Hepatic stellate cell (primary cell): ENCODE measurements at regions not wholly inside any gene's neighbourhood (a gene's known extent, or its start where the extent isn't known, plus 50 kb on each side); places are given as distances from the start of the nearest gene placed in this dataset.
A peak's percentile ranks its signal among the peaks of the same experiment; 100 is the strongest.

Experiments
- DNase-seq: peaks from one replicate; pipeline ENCODE4 v3.0.0; 2011; ENCODE audit warnings: low spot score

DNA sequence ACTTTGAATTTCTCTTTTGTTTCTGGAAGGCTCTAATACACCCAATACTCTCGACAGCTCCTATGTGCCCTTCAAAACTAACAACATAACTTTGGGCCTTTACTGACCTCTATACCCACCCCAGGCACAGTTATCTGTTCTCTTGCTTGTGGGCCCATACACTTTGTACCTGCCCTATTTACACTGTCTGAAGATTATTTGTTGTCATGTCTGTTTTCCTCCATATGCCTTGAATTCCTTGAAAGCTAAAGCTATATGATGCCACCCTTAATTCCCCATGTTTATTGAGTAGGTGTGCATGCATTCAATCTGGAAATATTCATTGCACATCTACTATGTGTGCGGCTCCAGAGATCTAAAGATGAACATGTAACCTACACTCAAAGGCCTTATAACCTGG is 267.6 kb downstream of the PLPP3 start:
- no peak for DNase-seq

DNA sequence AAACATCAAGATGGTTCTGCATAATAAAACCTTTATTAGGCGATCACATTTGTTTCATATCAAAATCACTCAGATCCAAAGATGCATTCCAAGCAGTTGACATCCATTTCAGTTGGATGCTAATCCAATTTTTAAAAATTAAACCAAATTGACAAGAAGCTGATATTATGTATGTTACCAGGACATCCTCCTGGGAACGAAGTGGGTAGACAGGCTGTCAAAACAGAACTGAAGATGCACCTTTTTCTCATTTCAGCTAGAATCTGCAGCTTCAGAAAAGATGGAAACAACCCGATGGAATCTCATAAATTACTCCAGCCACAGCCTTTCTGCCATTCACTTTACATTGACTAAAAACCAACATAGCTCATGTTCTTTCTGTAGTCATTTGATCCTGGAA is 268.4 kb downstream of the PLPP3 start:
- no peak for DNase-seq

DNA sequence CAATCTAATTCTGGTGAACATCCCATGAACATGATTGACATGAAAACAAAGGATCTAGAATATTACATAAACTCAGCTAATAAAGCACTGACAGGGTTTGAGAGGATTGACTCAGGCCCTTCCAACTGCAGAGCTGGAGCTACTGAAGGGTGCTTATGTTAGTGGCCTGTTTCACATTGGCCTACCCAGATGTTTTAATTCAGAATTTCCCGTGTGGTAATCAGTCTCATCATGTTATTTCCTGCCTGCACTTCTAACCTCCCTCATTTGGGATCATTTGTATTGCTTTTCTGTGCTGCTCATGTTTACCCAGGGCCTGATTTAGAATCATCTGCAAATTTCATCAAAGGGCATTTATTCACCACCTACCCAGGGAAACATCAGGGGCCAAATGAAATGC is 270.3 kb downstream of the PLPP3 start:
- no peak for DNase-seq

DNA sequence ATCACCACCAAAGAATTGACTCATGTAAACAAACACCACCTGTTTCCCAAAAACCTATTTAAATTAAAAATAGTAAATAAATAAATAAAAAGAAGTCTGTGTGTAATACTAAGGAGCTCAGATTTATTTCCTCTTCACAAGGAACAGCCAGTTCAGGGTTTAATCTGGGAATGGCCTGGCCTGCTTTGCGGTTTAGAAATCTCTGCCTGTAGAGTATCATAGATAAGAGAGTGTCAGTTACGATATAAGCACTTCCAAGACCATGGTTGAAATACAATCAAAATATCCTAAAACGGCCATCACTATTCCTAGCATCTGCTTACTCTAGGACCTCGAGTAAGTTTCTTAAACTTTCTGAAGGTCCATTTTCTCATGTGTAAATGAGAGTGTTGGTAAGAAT is 274.4 kb downstream of the PLPP3 start:
- peak; percentile 8 for DNase-seq

DNA sequence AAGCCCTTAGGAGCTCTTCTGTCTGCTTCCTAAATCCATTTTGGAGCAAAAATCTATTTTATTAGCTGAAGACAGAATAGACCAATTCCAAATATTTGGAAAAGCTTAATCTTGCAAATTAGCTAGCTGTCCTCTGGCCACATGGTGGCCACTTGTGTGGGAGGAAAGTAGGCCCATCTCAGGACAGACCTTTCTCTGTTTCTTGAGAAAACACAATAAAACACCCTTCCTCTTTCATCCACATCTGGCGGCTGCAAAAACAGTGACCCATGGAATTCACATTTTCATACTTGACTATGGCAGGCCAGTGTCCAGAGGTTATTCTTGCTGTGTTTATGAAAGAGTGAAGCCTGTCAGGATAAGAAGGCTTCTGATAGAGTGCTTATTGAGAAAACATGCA is 275.6 kb downstream of the PLPP3 start:
- no peak for DNase-seq

DNA sequence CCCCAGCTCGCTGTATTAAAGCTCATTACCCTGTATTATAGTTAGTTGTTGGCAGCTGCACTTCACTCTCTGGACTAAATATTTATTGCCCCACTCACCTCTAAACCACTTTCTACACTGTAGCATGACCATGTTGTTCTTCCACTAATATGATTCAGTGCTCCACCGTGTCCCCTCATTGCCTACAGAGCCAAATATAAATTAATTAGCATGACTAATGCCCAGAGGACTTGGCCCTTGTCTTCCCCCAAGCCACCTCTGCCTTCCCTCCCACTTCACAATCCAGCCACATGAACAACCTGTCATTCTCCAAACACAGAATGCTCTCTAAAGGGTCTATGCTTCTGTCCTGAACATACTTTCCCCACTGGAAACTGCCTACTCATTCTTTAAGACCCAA is 276.5 kb downstream of the PLPP3 start:
- no peak for DNase-seq

DNA sequence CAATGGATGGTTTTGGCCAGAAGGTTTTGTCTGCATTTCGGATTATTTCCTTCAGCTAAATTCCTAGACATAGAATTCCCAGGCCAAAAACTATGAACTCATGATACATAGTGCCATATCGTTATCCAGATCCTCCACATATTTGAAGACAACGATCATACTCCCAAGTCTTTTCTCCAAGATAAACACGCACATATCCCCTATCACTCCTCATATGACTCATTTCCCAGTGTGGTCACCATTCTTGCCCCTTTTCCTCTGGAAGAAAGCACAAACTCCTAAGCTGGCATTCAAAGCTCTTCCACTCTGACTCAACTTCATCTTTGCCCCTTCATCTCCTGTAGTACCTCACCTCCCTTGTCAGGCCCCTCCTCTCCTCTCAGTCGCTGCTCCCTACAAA is 277.6 kb downstream of the PLPP3 start:
- DNase-seq, result peak; percentile 61

DNA sequence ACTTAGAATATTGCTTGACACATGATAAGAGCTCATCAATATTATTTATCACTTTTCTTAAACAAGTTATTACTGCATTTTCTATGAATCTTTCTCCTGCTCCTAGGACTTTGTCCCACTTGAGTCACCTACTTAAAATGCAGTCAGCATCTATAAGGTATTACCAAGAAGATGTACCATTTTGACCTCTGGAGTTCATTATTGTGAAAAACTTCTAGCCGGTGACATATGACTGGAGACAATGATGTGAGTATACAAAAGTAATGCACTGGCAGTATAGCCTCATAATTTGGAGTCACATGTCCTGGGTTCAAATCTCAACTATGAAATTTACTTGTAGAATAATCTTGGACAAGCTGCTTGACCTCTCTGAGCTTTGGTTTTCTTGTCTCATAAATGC is 278.5 kb downstream of the PLPP3 start:
- DNase-seq, result no peak

DNA sequence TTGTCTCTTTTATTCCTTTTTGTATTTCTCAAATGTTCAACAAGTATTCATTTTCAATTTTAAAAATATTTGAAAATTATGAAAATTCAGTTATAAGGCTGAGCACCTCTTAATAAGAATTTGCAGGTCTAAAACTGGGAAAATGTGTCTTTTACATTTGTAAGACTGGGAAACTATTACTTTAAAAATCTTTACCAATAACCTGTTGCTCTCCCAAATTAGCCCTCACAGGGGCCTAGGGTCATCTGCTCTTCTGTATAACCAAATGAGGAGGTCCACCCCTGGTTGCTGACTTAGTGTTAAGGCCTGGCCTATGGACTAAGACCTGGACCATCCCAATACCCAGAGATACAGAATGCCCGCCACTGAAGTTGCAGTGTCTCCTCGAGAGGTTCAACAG is 280.5 kb downstream of the PLPP3 start:
- no peak for DNase-seq

DNA sequence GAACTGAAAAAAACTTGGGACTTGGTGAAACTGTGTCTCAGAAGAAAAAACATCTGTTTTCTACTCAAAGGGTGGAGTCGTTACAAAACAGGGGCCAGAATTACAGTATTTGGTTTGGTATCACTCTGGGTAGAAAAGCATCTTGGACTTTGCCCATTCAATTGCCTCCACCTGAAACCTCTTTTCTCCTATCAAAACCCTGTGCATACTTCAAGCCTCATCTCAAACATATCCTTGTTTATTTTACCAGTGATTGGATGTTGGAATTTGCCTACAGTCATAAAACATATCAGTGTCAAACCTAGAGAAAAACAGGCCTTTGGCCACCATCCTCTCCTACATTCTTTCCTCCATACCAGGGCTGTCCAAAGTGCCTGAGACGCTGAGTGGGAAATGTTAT is 281.5 kb downstream of the PLPP3 start:
- DNase-seq, result no peak

DNA sequence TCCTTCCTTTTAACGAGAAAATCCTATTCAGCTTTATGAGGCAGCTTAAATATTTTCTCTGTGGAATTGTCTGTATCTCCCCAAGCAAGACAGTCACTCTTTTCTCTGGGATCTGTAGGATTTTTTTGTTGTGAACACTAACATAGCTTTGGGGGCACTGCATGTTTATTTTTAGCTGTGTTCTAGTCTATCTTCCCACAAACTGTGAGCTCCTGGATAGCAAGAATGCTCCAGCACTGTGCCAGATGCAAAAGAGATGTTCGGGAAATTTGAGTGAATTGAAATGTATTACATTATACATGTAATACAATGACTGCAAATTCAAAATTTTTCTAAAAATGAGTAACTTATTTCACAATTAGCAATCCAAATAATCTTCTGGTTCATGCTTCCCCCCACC is 282.2 kb downstream of the PLPP3 start:
- DNase-seq, result no peak

DNA sequence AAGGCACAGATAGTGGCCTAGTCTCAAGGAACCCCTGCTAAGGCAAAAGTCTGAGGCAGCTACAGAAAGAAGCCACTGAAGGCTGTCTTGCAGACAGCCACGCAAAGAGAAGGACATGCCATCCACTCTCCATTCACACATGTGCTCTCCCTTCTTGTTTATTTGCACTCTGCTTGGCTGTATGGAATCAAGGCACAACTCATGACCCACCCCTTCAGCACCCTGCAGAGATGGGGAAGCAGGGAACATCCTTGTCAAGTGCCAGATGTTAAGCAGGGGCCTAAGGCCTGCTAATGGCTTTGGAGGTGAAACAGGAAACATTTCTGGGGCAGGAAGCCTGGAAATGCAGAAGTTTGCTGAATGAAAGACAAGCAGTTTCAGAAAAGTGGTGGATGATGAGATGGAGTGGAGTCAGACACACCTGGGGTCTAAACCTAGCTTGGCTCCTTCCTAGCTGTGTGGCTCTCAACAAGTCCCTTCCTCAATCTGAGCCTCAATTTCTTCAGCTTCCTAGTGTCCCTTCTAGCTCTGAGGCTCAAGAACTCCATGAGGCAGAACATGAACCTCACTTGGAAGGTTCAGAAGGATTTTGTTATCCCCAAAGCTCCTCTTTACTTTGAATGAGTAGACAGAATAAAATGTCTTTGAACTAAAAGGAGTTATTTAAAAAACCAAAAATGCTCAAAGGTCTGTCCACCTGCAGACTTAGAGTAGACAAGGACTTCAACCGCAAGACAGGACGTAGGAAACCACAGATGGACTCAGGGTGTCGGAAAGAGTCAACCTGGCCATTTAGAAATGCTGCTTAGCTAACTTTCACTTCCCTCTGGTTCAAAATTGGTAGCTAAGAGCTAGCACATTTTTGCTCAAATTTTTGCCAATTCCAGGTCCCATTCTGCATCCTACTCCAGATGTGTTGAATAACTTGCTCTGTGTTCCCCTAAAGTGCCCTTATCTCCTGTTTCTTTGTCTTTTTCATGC is 283.1 kb downstream of the PLPP3 start:
- DNase-seq, result no peak

DNA sequence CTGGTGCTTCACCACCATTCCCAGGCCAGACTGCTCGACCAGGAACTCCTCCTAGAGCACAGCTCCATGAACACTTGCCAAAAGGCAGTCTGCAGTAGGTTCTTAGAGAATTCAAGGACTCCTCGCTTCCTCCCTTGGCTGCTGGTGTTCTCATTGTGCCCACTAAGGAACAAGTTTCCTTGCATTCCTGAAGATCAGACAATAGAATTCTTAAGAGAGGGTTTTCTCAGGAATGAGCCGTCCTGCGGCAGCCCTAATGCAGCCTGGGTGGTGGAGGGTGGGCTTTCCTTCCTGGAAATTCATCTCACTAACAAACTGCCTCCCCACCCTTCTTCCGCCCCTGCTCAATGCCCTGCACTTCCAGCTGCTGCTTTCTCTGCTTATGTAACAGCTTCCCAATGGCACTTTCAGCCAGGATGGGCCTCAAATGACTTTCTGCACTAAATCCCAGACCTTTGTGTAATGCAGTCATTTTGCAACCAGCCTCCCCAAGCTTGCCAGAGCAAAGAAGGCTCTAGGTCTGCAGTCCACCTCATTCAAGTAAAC is 287.9 kb downstream of the PLPP3 start:
- DNase-seq, result no peak

DNA sequence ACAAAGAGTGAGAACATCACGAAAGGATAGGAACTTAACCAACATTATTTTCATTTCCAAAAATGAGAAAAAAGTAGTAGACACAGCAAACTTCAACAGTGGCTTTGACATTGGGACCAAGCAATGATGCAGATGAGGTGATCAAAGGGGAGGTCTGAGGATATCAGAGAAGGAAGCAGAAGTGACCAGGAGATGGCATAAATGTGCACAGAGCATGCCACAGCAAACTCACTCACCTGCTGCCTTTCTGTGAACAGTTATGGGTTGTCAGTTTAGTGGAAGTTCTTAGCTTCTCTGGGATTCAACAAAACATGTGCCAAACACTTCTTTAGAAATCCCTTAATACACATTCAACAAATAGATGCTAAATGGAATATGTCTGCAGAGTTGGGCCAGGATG is 290.1 kb downstream of the PLPP3 start:
- no peak for DNase-seq

DNA sequence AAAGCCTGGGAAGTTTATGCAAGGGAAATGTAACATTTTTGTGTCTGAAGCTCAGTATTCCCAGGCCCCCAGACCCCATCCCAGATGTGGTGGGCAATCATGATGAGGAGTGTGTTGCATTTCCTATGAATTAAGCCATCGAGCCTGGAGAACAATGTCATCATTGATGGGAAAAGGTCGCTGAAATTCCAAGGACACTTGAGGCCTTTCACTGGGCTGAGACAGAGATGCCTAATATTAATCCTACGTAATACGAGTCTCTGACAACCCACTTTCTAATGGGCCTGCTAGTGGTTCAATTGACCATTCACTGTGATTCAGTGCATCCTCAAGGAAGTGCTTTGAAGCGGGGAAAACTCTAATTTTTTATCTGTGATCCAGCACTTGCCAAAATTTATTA is 291.6 kb downstream of the PLPP3 start:
- no peak for DNase-seq

DNA sequence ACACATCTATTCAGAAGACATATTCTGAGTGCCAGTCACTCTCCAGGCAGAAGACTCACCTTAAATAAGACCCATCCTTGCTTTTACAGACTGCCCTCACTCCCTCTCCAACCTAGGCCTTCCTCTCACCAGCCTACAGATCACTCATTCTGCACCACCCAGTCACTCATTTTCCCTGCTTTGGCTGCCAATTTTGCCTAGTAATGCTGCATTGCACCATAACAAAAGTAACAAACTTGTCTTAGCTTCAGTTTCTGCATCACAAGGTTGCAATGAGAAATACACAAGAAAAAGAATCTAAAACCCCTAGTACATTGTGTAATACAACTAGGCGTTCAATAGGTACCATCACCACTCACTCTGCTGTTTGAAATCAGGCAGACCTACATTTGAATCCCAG is 292.4 kb downstream of the PLPP3 start:
- no peak for DNase-seq

DNA sequence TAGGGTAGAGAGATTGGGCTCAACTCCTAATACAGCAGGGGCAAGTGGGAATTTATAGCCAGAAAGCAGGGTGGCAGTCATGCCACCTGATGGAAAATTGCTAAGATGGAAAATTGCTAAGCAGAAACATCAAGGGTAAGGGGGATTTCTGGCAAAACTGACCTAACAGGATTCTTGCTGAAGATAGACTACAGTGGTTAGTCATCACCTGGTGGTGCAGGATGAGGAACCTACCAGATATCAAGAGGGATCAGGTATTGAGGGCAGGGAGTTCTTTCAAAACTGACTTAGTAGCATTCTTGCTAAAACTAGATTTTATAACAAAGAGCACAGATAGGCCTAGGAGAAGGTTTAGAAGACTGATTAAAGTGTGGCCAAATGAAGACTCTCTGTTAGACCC is 292.9 kb downstream of the PLPP3 start:
- DNase-seq, result no peak

DNA sequence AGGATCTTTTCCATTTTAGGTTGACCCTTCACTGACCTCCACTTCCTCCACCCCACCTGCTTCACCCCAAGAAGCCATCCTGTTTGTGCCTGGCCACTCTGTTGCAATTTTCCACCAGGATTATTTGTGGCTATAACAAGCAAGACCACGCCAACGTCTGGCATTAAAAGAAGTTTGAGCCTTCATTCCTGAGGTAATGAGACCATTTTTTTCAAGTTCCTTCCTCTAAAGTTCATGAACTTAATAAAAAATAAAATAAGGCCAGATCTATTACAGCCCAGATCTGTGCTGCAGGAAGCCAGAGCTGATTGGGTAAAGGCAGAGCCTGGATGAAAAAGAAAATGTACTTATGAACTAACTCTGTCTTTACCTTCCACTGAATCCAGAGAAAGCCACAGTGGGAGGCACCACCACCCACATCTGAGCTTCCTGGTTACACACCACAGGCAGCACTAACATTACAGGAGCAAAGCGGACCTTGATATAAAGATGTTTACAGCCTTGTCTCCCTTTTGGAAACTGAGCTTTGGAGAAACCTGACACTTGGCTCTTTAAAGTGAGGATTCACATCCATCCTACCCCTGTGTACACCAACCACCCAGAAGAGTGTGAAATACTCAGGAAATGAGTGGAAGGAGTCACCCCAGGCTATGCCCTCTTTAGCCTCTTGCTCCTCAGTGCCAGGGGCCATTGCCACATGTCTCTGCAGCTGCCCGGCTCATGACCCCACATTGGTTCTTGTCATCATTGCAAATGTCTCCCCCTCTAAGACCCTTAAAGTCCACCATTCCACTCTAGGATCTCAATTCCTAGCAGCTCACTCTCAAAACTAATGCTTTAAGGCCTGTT is 293.6 kb downstream of the PLPP3 start:
- no peak for DNase-seq

DNA sequence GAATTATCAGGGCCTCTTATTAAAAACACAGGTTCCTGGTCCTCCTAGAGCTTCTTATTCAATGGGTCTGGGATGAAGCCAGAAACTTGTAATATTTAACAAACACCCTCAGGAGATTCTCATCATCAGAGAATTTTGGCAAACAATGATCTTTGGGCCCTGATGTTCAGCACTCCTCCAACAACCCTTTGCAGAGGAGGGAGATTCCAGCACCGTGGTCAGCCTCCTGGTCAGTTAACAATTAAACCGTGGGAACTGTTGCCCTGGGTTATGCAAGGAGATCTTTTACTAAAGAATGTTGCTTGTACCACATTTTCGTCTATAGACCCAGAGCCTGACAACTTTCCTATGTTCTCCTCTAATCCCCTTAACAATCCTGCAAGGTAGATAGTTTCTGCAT is 294.4 kb downstream of the PLPP3 start:
- DNase-seq, result no peak

DNA sequence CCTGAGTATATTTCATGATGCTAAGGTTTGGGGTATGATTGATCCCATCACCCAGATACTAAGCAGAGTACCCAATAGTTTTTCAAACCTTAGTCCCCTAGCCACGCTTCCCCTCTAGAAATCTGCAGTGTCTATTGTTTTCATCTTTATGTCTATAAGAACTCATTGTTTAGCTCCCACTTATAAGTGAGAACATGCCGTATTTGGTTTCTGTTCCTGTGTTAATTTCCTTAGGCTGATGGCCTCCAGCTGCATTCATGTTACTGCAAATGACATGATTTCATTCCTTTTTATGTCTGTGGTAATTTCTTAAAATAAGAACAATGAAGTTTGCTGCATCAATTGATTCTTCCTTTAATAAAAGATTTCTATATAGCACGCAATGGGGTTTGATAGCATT is 301.3 kb downstream of the PLPP3 start:
- DNase-seq, result no peak

DNA sequence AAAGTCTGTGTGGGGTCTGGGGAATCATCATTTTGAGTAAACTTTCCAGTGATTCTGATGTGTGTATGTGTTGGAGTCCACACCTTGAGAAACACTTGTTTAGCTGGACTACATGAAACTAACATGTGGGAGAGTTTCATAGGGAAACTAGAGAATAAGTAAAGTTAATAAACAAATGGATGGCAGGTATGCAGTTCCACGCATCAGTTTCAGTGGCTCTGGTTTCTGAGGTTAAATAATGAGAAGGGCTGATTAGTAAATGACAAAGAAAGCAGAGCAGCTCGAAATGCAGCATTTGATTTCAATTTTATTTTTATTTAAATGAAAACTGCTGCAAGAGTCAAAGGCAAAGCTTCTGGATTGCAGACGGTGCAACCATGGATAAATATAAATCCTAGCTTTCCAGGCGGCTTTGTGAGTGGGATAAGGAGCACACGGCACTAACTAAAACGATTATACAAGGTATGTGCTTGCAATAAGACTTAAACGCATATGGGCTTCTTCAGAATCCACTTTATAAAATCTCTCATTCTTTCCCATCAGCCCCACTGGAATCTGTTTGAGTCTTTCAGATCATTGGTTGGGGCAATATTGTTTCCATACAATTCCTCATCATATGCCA is 310.7 kb downstream of the PLPP3 start:
- no peak for DNase-seq

DNA sequence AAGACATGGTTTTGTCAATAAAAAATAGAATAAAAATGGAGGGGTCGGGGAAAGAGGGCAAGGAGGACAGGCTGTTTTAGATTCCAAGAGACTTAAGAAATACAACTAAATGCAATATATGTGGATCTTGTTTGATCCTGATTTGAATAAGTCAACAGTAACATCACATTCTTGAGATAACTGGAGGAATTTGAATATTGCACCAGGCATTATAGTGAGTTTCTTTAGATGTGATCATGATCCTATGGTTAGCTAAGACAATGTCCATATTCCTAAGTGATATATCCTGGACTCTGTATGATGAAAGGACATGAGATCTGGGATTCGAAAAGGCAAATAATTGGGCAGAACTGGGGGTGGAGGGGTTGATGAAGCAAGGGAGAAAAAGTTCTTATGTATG is 311.8 kb downstream of the PLPP3 start:
- DNase-seq, result no peak

DNA sequence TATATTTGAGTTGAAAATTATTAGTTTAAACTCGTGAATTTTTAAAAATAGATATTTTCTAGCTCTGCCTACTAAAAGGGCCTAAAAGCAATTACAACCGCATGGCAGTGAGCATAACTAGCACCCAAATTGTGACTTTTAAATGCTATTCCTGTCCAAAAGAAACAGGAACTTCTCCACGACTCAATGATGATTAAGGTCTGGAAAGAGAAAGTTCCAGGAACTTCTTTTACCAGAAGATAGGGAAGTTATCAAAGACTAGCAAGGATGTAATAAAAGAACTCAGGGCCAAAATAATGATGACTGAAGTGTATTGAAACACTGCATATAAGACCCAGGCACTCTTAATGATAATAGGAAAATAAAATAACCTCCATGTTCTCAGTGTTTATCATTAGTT is 313.0 kb downstream of the PLPP3 start:
- no peak for DNase-seq
